Liver (tissue), 8 donors: ENCODE measurements at regions not wholly inside any gene's neighbourhood (a gene's known extent, or its start where the extent isn't known, plus 50 kb on each side); places are given as distances from the start of the nearest gene placed in this dataset.

Experiments used
- DNase-seq: peaks from one replicate; pipeline ENCODE4 v3.0.0-alpha.2; 2017; ENCODE audit warnings: low spot score
- H3K27ac ChIP-seq, 2 donors: one replicate each; pipeline ENCODE4 v1.7.0; 2013; ENCODE audit warnings: inconsistent platforms in 2 of 2, low read length in 2 of 2, control low read depth in 1 of 2, low read depth in 1 of 2, mild to moderate bottlenecking in 1 of 2
- H3K27me3 ChIP-seq, 4 donors: one replicate each; pipeline versions ENCODE4 v1.6.1 to v1.7.0; 2013; ENCODE audit warnings: low read length in 3 of 4, inconsistent platforms in 1 of 4, mild to moderate bottlenecking in 1 of 4, moderate library complexity in 1 of 4; ENCODE audit not compliant: control insufficient read depth in 4 of 4, insufficient read depth in 4 of 4
- H3K36me3 ChIP-seq, 4 donors: one replicate each; pipeline versions ENCODE4 v1.6.1 to v1.7.0; 2013; ENCODE audit warnings: low read length in 3 of 4, mild to moderate bottlenecking in 3 of 4, low read depth in 1 of 4, moderate library complexity in 1 of 4; ENCODE audit not compliant: control insufficient read depth in 4 of 4, insufficient read depth in 3 of 4
- H3K4me1 ChIP-seq, 4 donors: one replicate each; pipeline versions ENCODE4 v1.6.1 to v1.7.0; 2013; ENCODE audit warnings: low read length in 3 of 4, mild to moderate bottlenecking in 3 of 4, moderate library complexity in 1 of 4; ENCODE audit not compliant: control insufficient read depth in 4 of 4, insufficient read depth in 4 of 4
- H3K4me3 ChIP-seq, 3 donors: one replicate each; pipeline versions ENCODE4 v1.6.1 to v1.7.0; 2013; ENCODE audit warnings: low read length in 3 of 3, control low read depth in 1 of 3, low read depth in 1 of 3, mild to moderate bottlenecking in 1 of 3
- H3K9ac ChIP-seq, 2 donors: one replicate each; pipeline ENCODE4 v1.7.0; 2013; ENCODE audit warnings: low read length in 2 of 2, mild to moderate bottlenecking in 2 of 2, moderate library complexity in 2 of 2, control low read depth in 1 of 2, low read depth in 1 of 2
- H3K9me3 ChIP-seq, 4 donors: one replicate each; pipeline versions ENCODE4 v1.6.1 to v1.7.0; 2013; ENCODE audit warnings: low read length in 3 of 4; ENCODE audit not compliant: control insufficient read depth in 4 of 4
- EGR1 ChIP-seq, 2 donors: IDR thresholded peaks; 2 replicates each; pipeline ENCODE4 v1.6.1; 2016 to 2018; ENCODE audit warnings: antibody characterized with exemption in 2 of 2, low read depth in 2 of 2
- FOXA1 ChIP-seq: IDR thresholded peaks from 2 replicates; pipeline ENCODE4 v1.6.1; 2016; ENCODE audit warnings: antibody characterized with exemption
- FOXA2 ChIP-seq: IDR thresholded peaks from 2 replicates; pipeline ENCODE4 v1.6.1; 2016; ENCODE audit warnings: antibody characterized with exemption
- GABPA ChIP-seq, 2 donors: IDR thresholded peaks in 1 of 2; conservative IDR thresholded peaks in 1 of 2; 2 replicates each; pipeline ENCODE4 v1.6.1; 2016; ENCODE audit warnings: antibody characterized with exemption in 2 of 2, mild to moderate bottlenecking in 1 of 2, moderate library complexity in 1 of 2
- HNF4A ChIP-seq, 2 donors: conservative IDR thresholded peaks; 2 replicates each; pipeline ENCODE4 v1.6.1; 2016; ENCODE audit warnings: antibody characterized with exemption in 2 of 2, mild to moderate bottlenecking in 2 of 2
- HNF4G ChIP-seq: IDR thresholded peaks from 2 replicates; pipeline ENCODE4 v1.6.1; 2016; ENCODE audit warnings: antibody characterized with exemption
- JUND ChIP-seq, 2 donors: IDR thresholded peaks; 2 replicates each; pipeline ENCODE4 v1.6.1; 2016; ENCODE audit warnings: antibody characterized with exemption in 2 of 2
- NR2F2 ChIP-seq: IDR thresholded peaks from 2 replicates; pipeline ENCODE4 v1.6.1; 2016; ENCODE audit warnings: antibody characterized with exemption
- RAD21 ChIP-seq, 2 donors: IDR thresholded peaks; 2 replicates each; pipeline ENCODE4 v1.6.1; 2016; ENCODE audit warnings: antibody characterized with exemption in 2 of 2, mild to moderate bottlenecking in 2 of 2
- RXRA ChIP-seq, 2 donors: IDR thresholded peaks; 2 replicates each; pipeline ENCODE4 v1.6.1; 2017 to 2018; ENCODE audit warnings: antibody characterized with exemption in 2 of 2, mild to moderate bottlenecking in 1 of 2
- SP1 ChIP-seq: IDR thresholded peaks from 2 replicates; pipeline ENCODE4 v1.6.1; 2018; ENCODE audit warnings: antibody characterized with exemption, mild to moderate bottlenecking
- TAF1 ChIP-seq: conservative IDR thresholded peaks from 2 replicates; pipeline ENCODE4 v1.6.1; 2016; ENCODE audit warnings: antibody characterized with exemption, mild to moderate bottlenecking
- YY1 ChIP-seq: IDR thresholded peaks from 2 replicates; pipeline ENCODE4 v1.6.1; 2016; ENCODE audit warnings: antibody characterized with exemption, mild to moderate bottlenecking
- WGBS: extraction: QIAGEN DNeasy Blood & Tissue Kit; methylation state at CpG from one replicate; pipeline ENCODE4 v1.1.7; 2013; 5-methylcytosine and 5-hydroxymethylcytosine counted together
- TF ChIP-seq, protein P1 (sequence below): fragments of 150-350 bp; IDR thresholded peaks from 2 replicates; pipeline ENCODE4 v1.5.1; 2017; ENCODE audit warnings: improper control_type of control experiment, low read depth, low read length; ENCODE audit not compliant: missing input control
- TF ChIP-seq, protein P2 (sequence below): IDR thresholded peaks from 2 replicates; pipeline ENCODE4 v1.6.1; 2016; ENCODE audit warnings: antibody characterized with exemption
- TF ChIP-seq, protein P3 (sequence below): IDR thresholded peaks from 2 replicates; pipeline ENCODE4 v1.6.1; 2016; ENCODE audit warnings: antibody characterized with exemption
- TF ChIP-seq, protein P4 (sequence below): IDR thresholded peaks from 2 replicates; pipeline ENCODE4 v1.6.1; 2016; ENCODE audit warnings: antibody characterized with exemption, mild to moderate bottlenecking
- TF ChIP-seq, protein P5 (sequence below): IDR thresholded peaks from 2 replicates; pipeline ENCODE4 v1.6.1; 2016; ENCODE audit warnings: antibody characterized with exemption
- donor health status: healthy.
- donor health status: healthy.
- donor health status: healthy.
- donor health status: healthy.
- donor health status: healthy.

DNA sequence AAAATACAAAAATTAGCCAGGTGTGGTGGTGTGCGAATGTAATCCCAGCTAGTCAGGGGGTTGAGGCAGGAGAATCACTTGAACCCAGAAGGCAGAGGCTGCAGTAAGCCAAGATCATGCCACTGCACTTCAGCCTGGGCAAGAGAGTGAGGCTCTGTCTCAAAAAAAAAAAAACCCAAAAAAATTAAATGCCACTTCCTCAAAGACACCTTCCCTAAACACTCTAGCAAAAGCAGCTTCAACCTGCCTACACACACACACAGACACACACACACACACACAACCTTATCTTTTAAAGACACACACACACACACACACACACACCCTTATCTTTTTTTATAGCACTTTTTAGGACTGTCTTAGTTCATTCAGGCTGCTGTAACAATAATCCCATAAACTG lies 201.7 kb upstream of the PSMD7 start:
- Histone ChIP-seq H3K9ac (no peak overlapping the region), H3K9me3 (no peaks in the 10 kb centered on the region)
- 79% methylated on average over 1 of the region's 1 CpG for WGBS

DNA sequence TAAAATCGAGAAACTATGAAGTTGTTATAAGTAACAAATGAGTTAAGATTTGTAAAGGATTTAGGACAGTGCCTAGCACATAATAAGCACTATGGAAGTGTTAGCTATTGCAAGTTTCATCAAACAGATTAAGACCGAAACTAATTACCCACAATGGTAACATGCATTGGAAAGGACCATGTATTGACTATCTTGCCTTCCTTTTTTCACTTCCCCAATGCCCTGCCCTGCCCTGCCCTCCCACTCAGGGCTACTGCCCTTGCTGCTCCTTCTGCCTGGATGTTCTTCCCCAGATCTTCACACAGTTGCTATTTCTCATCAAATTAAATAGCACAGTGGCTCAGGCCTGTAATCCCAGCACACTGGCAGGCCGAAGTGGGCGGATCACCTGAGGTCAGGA lies 202.1 kb upstream of the PSMD7 start:
- 89% methylated on average over 4 of the region's 4 CpGs for WGBS
- no peak for TF ChIP-seq SP1
- TF ChIP-seq, protein P1, sequence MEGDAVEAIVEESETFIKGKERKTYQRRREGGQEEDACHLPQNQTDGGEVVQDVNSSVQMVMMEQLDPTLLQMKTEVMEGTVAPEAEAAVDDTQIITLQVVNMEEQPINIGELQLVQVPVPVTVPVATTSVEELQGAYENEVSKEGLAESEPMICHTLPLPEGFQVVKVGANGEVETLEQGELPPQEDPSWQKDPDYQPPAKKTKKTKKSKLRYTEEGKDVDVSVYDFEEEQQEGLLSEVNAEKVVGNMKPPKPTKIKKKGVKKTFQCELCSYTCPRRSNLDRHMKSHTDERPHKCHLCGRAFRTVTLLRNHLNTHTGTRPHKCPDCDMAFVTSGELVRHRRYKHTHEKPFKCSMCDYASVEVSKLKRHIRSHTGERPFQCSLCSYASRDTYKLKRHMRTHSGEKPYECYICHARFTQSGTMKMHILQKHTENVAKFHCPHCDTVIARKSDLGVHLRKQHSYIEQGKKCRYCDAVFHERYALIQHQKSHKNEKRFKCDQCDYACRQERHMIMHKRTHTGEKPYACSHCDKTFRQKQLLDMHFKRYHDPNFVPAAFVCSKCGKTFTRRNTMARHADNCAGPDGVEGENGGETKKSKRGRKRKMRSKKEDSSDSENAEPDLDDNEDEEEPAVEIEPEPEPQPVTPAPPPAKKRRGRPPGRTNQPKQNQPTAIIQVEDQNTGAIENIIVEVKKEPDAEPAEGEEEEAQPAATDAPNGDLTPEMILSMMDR, result no peak
- TF ChIP-seq NR2F2, result no peak
- no peak for TF ChIP-seq RAD21 (IDR thresholded peaks at IDR 0.05)
- TF ChIP-seq, protein P2, sequence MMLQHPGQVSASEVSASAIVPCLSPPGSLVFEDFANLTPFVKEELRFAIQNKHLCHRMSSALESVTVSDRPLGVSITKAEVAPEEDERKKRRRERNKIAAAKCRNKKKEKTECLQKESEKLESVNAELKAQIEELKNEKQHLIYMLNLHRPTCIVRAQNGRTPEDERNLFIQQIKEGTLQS, result no peak
- TF ChIP-seq EGR1 (IDR thresholded peaks at IDR 0.05; ENCODE audit: low read depth in 2 of 2), result no peak
- no peak for TF ChIP-seq JUND (IDR thresholded peaks at IDR 0.05)
- TF ChIP-seq HNF4G, result no peak
- TF ChIP-seq TAF1, result no peak
- TF ChIP-seq, protein P3, sequence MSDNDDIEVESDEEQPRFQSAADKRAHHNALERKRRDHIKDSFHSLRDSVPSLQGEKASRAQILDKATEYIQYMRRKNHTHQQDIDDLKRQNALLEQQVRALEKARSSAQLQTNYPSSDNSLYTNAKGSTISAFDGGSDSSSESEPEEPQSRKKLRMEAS, result no peak
- no peak for TF ChIP-seq FOXA1
- no peak for TF ChIP-seq HNF4A (conservative IDR thresholded peaks at IDR 0.05)
- TF ChIP-seq RXRA (IDR thresholded peaks at IDR 0.05), result no peak
- no peak for TF ChIP-seq FOXA2
- TF ChIP-seq, protein P4, sequence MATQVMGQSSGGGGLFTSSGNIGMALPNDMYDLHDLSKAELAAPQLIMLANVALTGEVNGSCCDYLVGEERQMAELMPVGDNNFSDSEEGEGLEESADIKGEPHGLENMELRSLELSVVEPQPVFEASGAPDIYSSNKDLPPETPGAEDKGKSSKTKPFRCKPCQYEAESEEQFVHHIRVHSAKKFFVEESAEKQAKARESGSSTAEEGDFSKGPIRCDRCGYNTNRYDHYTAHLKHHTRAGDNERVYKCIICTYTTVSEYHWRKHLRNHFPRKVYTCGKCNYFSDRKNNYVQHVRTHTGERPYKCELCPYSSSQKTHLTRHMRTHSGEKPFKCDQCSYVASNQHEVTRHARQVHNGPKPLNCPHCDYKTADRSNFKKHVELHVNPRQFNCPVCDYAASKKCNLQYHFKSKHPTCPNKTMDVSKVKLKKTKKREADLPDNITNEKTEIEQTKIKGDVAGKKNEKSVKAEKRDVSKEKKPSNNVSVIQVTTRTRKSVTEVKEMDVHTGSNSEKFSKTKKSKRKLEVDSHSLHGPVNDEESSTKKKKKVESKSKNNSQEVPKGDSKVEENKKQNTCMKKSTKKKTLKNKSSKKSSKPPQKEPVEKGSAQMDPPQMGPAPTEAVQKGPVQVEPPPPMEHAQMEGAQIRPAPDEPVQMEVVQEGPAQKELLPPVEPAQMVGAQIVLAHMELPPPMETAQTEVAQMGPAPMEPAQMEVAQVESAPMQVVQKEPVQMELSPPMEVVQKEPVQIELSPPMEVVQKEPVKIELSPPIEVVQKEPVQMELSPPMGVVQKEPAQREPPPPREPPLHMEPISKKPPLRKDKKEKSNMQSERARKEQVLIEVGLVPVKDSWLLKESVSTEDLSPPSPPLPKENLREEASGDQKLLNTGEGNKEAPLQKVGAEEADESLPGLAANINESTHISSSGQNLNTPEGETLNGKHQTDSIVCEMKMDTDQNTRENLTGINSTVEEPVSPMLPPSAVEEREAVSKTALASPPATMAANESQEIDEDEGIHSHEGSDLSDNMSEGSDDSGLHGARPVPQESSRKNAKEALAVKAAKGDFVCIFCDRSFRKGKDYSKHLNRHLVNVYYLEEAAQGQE, result no peak
- no peak for TF ChIP-seq YY1
- TF ChIP-seq, protein P5, sequence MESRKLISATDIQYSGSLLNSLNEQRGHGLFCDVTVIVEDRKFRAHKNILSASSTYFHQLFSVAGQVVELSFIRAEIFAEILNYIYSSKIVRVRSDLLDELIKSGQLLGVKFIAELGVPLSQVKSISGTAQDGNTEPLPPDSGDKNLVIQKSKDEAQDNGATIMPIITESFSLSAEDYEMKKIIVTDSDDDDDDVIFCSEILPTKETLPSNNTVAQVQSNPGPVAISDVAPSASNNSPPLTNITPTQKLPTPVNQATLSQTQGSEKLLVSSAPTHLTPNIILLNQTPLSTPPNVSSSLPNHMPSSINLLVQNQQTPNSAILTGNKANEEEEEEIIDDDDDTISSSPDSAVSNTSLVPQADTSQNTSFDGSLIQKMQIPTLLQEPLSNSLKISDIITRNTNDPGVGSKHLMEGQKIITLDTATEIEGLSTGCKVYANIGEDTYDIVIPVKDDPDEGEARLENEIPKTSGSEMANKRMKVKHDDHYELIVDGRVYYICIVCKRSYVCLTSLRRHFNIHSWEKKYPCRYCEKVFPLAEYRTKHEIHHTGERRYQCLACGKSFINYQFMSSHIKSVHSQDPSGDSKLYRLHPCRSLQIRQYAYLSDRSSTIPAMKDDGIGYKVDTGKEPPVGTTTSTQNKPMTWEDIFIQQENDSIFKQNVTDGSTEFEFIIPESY, result no peak
- TF ChIP-seq GABPA (IDR thresholded peaks at IDR 0.05 in 1 of 2, conservative IDR thresholded peaks at IDR 0.05 in 1 of 2), result no peak
- H3K27me3 ChIP-seq, result no peaks in the 10 kb centered on the region
- no peak overlapping the region for H3K9ac ChIP-seq
- H3K4me1 ChIP-seq, result no peaks in the 10 kb centered on the region
- DNase-seq, result no peak
- H3K9me3 ChIP-seq, result no peaks in the 10 kb centered on the region
- H3K27ac ChIP-seq, result no peak overlapping the region
- no peak overlapping the region for H3K4me3 ChIP-seq
- H3K36me3 ChIP-seq, result no peaks in the 10 kb centered on the region

More for the DNA sequence above, 201.7 kb upstream of the PSMD7 start:
- TF ChIP-seq NR2F2 (no peak), RAD21 (IDR thresholded peaks at IDR 0.05) (no peak), RXRA (IDR thresholded peaks at IDR 0.05) (no peak), FOXA2 (no peak), SP1 (no peak), FOXA1 (no peak), HNF4G (no peak), GABPA (IDR thresholded peaks at IDR 0.05 in 1 of 2, conservative IDR thresholded peaks at IDR 0.05 in 1 of 2) (no peak), EGR1 (IDR thresholded peaks at IDR 0.05; ENCODE audit: low read depth in 2 of 2) (no peak), JUND (IDR thresholded peaks at IDR 0.05) (no peak), HNF4A (conservative IDR thresholded peaks at IDR 0.05) (no peak)
- TF ChIP-seq, protein P2, result no peak
- TF ChIP-seq, protein P1, result no peak
- Histone ChIP-seq H3K4me3 (no peak overlapping the region), H3K36me3 (no peaks in the 10 kb centered on the region), H3K27ac (no peak overlapping the region), H3K27me3 (no peaks in the 10 kb centered on the region), H3K4me1 (no peaks in the 10 kb centered on the region)
- no peak for DNase-seq
